ENCODE measurements at regions not wholly inside any gene's neighbourhood (a gene's known extent, or its start where the extent isn't known, plus 50 kb on each side); places are given as distances from the start of the nearest gene placed in this dataset.

DNA sequence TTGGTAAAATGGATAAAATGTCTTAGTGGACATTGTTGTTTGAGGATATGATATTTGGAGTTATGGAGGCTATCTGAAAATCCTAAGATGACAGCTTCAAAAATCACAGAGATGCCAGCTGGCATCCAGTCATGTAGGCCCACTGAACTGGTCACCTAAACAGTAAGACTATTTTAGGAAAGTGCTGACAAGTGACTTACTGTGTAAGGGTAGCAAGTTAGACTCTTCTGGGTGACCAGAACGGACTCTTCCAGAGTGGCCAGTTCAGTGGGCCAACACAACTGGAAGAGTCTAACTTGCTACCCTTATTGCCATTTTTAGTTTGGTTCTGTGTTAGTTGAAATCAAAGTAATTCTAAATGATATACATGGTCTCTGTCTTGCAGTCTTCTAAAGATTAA, 61.4 kb upstream of the ATP8A1 start:
- H4K20me1 ChIP-seq (ENCODE audit: insufficient read depth): no peaks in the 10 kb centered on the region
- no peaks in the 10 kb centered on the region for H3K9me3 ChIP-seq (ENCODE audit: insufficient read depth, low read depth)
- no peak overlapping the region for H2AFZ ChIP-seq
- H3K9me2 ChIP-seq (ENCODE audit: insufficient read depth): no peaks in the 10 kb centered on the region
- BruUV-seq (replicated peaks): no TSS peak
- intact Hi-C loops (cut with micrococcal nuclease; ENCODE audit: unreplicated experiment): no loop called here
- DNase-seq: no peak
- ChIA-PET CTCF (no interaction called here), POLR2A (ENCODE audit: unreplicated experiment) (no interaction called here)
- H3K36me3 ChIP-seq (ENCODE audit: low read depth): no peaks in the 10 kb centered on the region
- no peak overlapping the region for H3K27ac ChIP-seq
- H3F3A ChIP-seq (ENCODE audit: insufficient read depth, low read depth): no peaks in the 10 kb centered on the region
- no peaks in the 10 kb centered on the region for H3K27me3 ChIP-seq (ENCODE audit: insufficient read depth, low read depth)
- TF ChIP-seq CTCF (conservative IDR thresholded peaks at IDR 0.05) (no peak), EZH2 (IDR thresholded peaks at IDR 0.05; ENCODE audit: low read depth) (no peak)
- H3K4me2 ChIP-seq: no peak overlapping the region
- H3K79me2 ChIP-seq (ENCODE audit: low read depth): no peaks in the 10 kb centered on the region
- no peaks in the 10 kb centered on the region for H3K4me1 ChIP-seq (replicated peaks; ENCODE audit: insufficient read depth)
- no peak overlapping the region for H3K4me3 ChIP-seq

- Histone ChIP-seq H3K36me3 (ENCODE audit: low read depth) (no peaks in the 10 kb centered on the region), H3K9me2 (ENCODE audit: insufficient read depth) (no peaks in the 10 kb centered on the region), H3K79me2 (ENCODE audit: low read depth) (no peaks in the 10 kb centered on the region), H3K4me2 (no peak overlapping the region), H3K4me1 (replicated peaks; ENCODE audit: insufficient read depth) (no peaks in the 10 kb centered on the region), H4K20me1 (ENCODE audit: insufficient read depth) (no peaks in the 10 kb centered on the region), H3K27me3 (ENCODE audit: insufficient read depth, low read depth) (no peaks in the 10 kb centered on the region), H2AFZ (no peak overlapping the region), H3K4me3 (no peak overlapping the region), H3F3A (ENCODE audit: insufficient read depth, low read depth) (no peaks in the 10 kb centered on the region), H3K27ac (no peak overlapping the region), H3K9me3 (ENCODE audit: insufficient read depth, low read depth) (no peaks in the 10 kb centered on the region)
- ChIA-PET CTCF (no interaction called here), POLR2A (ENCODE audit: unreplicated experiment) (no interaction called here)
- no peak for TF ChIP-seq CTCF (conservative IDR thresholded peaks at IDR 0.05)
- TF ChIP-seq EZH2 (IDR thresholded peaks at IDR 0.05; ENCODE audit: low read depth): no peak
- intact Hi-C loops (cut with micrococcal nuclease; ENCODE audit: unreplicated experiment): no loop called here
- no TSS peak for BruUV-seq (replicated peaks)
- DNase-seq: no peak
Measured at GRCh38 chr4:42716996-42717395, 60.1 kb upstream of the ATP8A1 start.

DNA sequence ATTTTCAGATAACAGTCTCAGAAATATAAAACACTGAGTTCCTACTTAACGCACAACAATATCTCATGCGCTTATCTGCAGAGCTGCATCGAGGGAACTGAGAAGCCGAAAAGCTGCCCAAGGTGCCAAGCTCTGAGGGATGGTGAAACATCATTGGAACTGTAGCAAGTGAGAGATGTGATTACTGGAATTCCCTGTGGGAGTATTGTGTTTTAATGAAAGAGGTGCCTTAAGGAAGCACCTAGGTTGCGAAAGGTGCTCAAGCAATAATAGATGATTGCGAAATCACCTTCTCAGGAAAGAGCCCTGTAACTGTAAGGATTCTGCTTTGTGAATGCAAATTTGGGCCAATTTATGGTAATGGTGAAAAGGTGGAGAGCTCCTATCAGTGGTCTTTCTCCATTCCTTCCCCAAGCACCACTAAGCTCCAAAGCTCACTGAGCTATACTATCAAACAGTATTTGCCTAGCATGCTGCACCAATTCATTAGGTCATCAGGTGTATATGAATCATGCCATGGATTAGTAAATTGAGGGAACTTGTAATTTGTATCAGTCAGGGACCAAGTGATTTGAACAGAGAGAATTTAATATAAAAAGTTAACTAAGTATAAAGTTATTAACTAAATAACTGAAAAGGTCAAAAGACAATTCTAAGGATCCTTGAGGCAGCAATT, 59.0 kb upstream of the ATP8A1 start:
- ChIA-PET CTCF (no interaction called here), POLR2A (ENCODE audit: unreplicated experiment) (no interaction called here)
- no peaks in the 10 kb centered on the region for H3K36me3 ChIP-seq (ENCODE audit: low read depth)
- H4K20me1 ChIP-seq (ENCODE audit: insufficient read depth): no peaks in the 10 kb centered on the region
- TF ChIP-seq EZH2 (IDR thresholded peaks at IDR 0.05; ENCODE audit: low read depth): no peak
- no peak for TF ChIP-seq CTCF (conservative IDR thresholded peaks at IDR 0.05)
- H3K4me2 ChIP-seq: no peak overlapping the region
- H3K27me3 ChIP-seq (ENCODE audit: insufficient read depth, low read depth): no peaks in the 10 kb centered on the region
- no peaks in the 10 kb centered on the region for H3K4me1 ChIP-seq (replicated peaks; ENCODE audit: insufficient read depth)
- H3K9me3 ChIP-seq (ENCODE audit: insufficient read depth, low read depth): no peaks in the 10 kb centered on the region
- no peak overlapping the region for H2AFZ ChIP-seq
- no peaks in the 10 kb centered on the region for H3K79me2 ChIP-seq (ENCODE audit: low read depth)
- DNase-seq: no peak
- intact Hi-C loops (cut with micrococcal nuclease; ENCODE audit: unreplicated experiment): no loop called here
- BruUV-seq (replicated peaks): no TSS peak
- no peak overlapping the region for H3K4me3 ChIP-seq
- H3F3A ChIP-seq (ENCODE audit: insufficient read depth, low read depth): no peaks in the 10 kb centered on the region
- H3K9me2 ChIP-seq (ENCODE audit: insufficient read depth): no peaks in the 10 kb centered on the region
- no peak overlapping the region for H3K27ac ChIP-seq
